ENCODE measurements at regions not wholly inside any gene's neighbourhood (a gene's known extent, or its start where the extent isn't known, plus 50 kb on each side); places are given as distances from the start of the nearest gene placed in this dataset.

- no peak overlapping the region for H4K8ac ChIP-seq (ENCODE audit: low read depth in 2 of 2, low read length in 2 of 2)
- no peak overlapping the region for H2BK5ac ChIP-seq (ENCODE audit: low read depth, low read length, poor library complexity, severe bottlenecking)
- H3K79me1 ChIP-seq (ENCODE audit: low read depth in 1 of 2, low read length in 2 of 2), result no peaks in the 10 kb centered on the region
- H2AK9ac ChIP-seq (replicated peaks; ENCODE audit: low read depth, low read length, poor library complexity), result no peak overlapping the region
- no peaks in the 10 kb centered on the region for H3K36me3 ChIP-seq (ENCODE audit: control insufficient read depth, insufficient read depth, low read length)
- no peak overlapping the region for H2AFZ ChIP-seq (replicated peaks; ENCODE audit: low read length, poor library complexity)
- no peak overlapping the region for H3K23ac ChIP-seq (ENCODE audit: low read depth, low read length)
- no peaks in the 10 kb centered on the region for H4K20me1 ChIP-seq (ENCODE audit: insufficient read depth, low read length)
- ATAC-seq (ENCODE audit: low read depth), result no peak
- H3K56ac ChIP-seq (ENCODE audit: extremely low read depth, insufficient read depth, low read length), result no peak overlapping the region
- DNase-seq, result no peak
- in situ Hi-C loops (cut with MboI; ENCODE audit: low sequenced_read_pairs) (no loop called here), intact Hi-C loops (cut with micrococcal nuclease) (no loop called here), dilution Hi-C loops (cut with HindIII; ENCODE audit: low sequenced_read_pairs, unreplicated experiment) (no loop called here)
- ChIA-PET POLR2A (ENCODE audit: unreplicated experiment) (no interaction called here), CTCF (no interaction called here)
- H4K91ac ChIP-seq (ENCODE audit: insufficient read depth, low read depth, low read length), result no peak overlapping the region
- no peak overlapping the region for H2BK15ac ChIP-seq (ENCODE audit: low read depth, low read length)
- H2BK120ac ChIP-seq (ENCODE audit: low read depth, low read length), result no peak overlapping the region
- H3K4ac ChIP-seq (ENCODE audit: low read depth, low read length), result no peak overlapping the region
- H3K4me3 ChIP-seq (ENCODE audit: insufficient read depth, low read depth, low read length), result no peak overlapping the region
- no peak overlapping the region for H3K4me2 ChIP-seq (ENCODE audit: low read depth, low read length)
- no peaks in the 10 kb centered on the region for H3K4me1 ChIP-seq (ENCODE audit: control insufficient read depth, insufficient read depth, low read length)
- no peak overlapping the region for H3K9ac ChIP-seq (ENCODE audit: low read depth, low read length)
- no peaks in the 10 kb centered on the region for H3K9me1 ChIP-seq (ENCODE audit: insufficient read depth, low read length)
- whole genome bisulfite sequencing, 2 experiments (ENCODE audit: extremely low coverage in 2 of 2, insufficient read length in 1 of 2), result no CpG with 5 or more reads among the region's 1 CpG
- no peak overlapping the region for H2BK20ac ChIP-seq (ENCODE audit: low read depth, low read length)
- H3K27ac ChIP-seq (ENCODE audit: insufficient read depth, low read length), result no peak overlapping the region
- H3K9me3 ChIP-seq (ENCODE audit: control insufficient read depth, insufficient read depth, low read length), result peaks cover 12% of the 10 kb centered on the region
- no peak overlapping the region for H3K18ac ChIP-seq (ENCODE audit: low read depth, low read length)
- H4K5ac ChIP-seq (ENCODE audit: low read depth, low read length), result no peak overlapping the region
- BruUV-seq (replicated peaks), result no TSS peak
- H2AK5ac ChIP-seq (ENCODE audit: low read depth, low read length), result no peak overlapping the region
- H3K14ac ChIP-seq (replicated peaks; ENCODE audit: low read depth, low read length), result no peak overlapping the region
- TF ChIP-seq RAD21 (IDR thresholded peaks at IDR 0.05; ENCODE audit: low read length) (no peak), MAZ (IDR thresholded peaks at IDR 0.05; ENCODE audit: borderline replicate concordance, low read depth, low read length) (no peak), BHLHE40 (IDR thresholded peaks at IDR 0.05; ENCODE audit: low read depth, low read length) (no peak), CEBPB (IDR thresholded peaks at IDR 0.05; ENCODE audit: low read depth, low read length) (no peak), MXI1 (IDR thresholded peaks at IDR 0.05; ENCODE audit: borderline replicate concordance, low read depth, low read length) (no peak), ELK1 (IDR thresholded peaks at IDR 0.05; ENCODE audit: borderline replicate concordance, low read depth, low read length) (no peak), MAFK (IDR thresholded peaks at IDR 0.05; ENCODE audit: low read depth, low read length) (no peak), SMC3 (IDR thresholded peaks at IDR 0.05; ENCODE audit: low read depth, low read length) (no peak), NFE2L2 (IDR thresholded peaks at IDR 0.05; ENCODE audit: low read depth, low read length) (no peak), RFX5 (IDR thresholded peaks at IDR 0.05; ENCODE audit: low read depth, low read length) (no peak), RCOR1 (IDR thresholded peaks at IDR 0.05; ENCODE audit: insufficient replicate concordance, low read length) (no peak), FOS (IDR thresholded peaks at IDR 0.05; ENCODE audit: low read depth, low read length) (no peak), CHD1 (IDR thresholded peaks at IDR 0.05; ENCODE audit: low read depth, low read length) (no peak), POLR2A (IDR thresholded peaks at IDR 0.05; ENCODE audit: low read depth, low read length) (no peak)
- TF ChIP-seq, protein P1, sequence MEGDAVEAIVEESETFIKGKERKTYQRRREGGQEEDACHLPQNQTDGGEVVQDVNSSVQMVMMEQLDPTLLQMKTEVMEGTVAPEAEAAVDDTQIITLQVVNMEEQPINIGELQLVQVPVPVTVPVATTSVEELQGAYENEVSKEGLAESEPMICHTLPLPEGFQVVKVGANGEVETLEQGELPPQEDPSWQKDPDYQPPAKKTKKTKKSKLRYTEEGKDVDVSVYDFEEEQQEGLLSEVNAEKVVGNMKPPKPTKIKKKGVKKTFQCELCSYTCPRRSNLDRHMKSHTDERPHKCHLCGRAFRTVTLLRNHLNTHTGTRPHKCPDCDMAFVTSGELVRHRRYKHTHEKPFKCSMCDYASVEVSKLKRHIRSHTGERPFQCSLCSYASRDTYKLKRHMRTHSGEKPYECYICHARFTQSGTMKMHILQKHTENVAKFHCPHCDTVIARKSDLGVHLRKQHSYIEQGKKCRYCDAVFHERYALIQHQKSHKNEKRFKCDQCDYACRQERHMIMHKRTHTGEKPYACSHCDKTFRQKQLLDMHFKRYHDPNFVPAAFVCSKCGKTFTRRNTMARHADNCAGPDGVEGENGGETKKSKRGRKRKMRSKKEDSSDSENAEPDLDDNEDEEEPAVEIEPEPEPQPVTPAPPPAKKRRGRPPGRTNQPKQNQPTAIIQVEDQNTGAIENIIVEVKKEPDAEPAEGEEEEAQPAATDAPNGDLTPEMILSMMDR (conservative IDR thresholded peaks at IDR 0.05; ENCODE audit: low read depth, low read length), result no peak
- TF ChIP-seq, protein P2, sequence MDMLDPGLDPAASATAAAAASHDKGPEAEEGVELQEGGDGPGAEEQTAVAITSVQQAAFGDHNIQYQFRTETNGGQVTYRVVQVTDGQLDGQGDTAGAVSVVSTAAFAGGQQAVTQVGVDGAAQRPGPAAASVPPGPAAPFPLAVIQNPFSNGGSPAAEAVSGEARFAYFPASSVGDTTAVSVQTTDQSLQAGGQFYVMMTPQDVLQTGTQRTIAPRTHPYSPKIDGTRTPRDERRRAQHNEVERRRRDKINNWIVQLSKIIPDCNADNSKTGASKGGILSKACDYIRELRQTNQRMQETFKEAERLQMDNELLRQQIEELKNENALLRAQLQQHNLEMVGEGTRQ (IDR thresholded peaks at IDR 0.05; ENCODE audit: low read depth, low read length), result no peak
- H3K27me3 ChIP-seq (ENCODE audit: control insufficient read depth, insufficient read depth, low read length), result no peaks in the 10 kb centered on the region
Observed at GRCh38 chr3:4196506-4197147, 106.5 kb upstream of the SETMAR start.

Data from IMR-90 (cell line).